HG03378 (cell line): ENCODE measurements at regions not wholly inside any gene's neighbourhood (a gene's known extent, or its start where the extent isn't known, plus 50 kb on each side); places are given as distances from the start of the nearest gene placed in this dataset.
"Not testable (repeated sequence)": the region's sequence is repeated elsewhere in the genome, so short reads cannot be mapped to it uniquely, and the experiment has no call there.

Experiments
- ATAC-seq: cut with Tn5 transposase; IDR thresholded peaks from one replicate; pipeline ENCODE4 v1.9.1; 2021; ENCODE audit warnings: mild to moderate bottlenecking, moderate library complexity; ENCODE audit not compliant: unreplicated experiment

DNA sequence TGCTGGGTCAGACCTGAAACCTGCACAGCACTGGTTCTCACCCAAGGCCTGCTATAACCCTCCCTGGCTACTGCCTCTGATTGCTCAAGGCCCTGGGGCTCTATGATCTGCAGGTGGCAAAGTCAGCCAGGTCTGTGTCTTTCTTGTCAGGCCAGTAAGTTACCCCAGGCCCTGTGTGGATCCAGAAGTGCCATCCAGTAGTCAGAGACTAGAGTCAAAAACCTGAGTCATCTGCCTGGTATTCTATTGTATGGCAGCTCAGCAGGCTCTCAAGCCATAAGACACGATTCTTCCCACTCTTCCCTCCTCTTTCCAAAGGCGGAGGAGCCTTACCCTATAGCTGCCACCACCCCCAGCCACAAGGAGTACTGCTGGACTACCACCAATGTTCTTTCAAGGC is 593.0 kb downstream of the FRK start:
- ATAC-seq = no peak

DNA sequence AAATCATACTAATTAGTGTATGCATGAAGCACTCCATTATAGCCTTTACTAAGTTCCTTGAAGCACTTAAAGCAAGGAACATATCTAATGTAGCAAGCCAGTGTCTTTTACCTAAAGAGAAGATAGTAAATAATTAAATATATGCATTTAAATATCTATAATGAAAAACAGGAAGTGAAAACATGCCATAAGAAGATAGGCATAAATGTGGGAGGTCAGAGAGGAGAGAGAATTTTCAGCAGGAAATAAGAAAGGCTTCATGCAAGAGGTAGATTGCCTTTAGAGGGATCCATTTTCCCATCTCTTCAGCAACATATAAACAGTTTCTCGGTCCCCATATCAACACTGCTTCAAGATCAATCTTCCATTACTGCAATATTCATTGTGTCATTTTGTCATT is 599.8 kb downstream of the FRK start:
- no peak for ATAC-seq

DNA sequence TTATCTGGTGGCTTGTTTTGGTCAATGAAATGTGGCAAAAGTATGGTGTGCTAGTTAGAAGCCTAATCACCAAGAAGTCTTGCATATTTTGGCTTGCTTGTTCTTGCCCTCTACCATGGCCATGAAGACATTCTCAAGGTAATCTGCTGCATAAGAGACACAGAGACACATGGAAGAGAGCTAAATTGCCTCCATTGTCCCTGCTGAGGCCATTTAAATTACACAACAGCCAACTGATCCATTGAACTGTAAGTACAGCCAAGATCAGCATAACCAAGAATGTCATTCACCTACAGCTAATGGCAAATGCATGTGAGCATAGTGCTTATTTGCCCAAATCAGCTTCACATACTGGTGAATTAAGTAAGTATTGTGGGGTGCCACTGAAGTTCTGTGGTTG is 603.8 kb downstream of the FRK start:
- no peak for ATAC-seq

DNA sequence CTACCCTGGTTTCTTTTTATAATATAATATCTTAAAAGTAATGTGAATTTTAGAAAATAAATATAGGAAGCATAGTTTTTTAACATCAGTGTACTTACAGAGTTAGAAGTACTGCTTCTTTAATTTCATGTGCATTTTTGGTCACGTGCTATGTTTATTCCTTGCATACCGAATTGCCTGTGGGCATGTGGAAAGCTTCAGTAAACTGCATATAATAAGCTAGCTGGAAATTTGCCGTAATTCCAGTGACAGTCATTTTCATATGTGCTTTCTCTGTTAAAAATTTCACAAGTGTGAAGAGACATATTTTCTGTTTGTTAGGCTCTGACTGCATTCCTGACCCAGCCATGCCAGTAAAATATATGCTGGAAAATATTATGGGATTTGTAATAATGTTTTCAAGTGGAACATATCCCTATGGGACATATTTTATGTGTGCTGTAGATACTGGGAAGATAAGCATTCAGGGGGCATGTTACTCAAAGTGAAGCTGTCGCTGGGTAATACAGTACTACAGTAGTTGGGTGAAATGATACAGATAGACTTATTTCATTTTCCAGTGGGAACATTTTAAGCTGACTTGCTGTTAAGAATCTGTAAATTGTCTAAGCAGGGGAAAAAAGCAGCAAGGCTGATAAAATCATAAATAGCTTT is 616.7 kb downstream of the FRK start:
- no peak for ATAC-seq

DNA sequence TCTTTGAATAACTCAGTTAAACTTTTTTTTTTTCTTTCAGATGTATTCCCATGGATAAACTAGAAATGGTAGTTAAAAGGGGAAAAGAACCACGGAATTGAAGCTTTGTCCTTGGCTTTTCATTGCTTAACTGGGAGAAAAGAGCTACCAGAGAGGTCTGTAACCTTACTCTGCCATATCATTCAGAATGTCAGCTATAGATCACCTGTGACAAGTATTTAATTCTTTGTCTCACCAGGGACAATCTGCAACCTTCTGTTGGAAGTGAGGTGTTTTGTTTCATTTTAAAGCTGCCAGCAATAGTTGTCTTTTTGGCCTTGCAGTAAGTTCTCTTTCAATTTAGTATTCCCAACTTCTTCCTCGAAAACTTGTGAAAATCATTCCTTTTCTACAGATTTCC is 618.4 kb downstream of the FRK start:
- no peak for ATAC-seq

DNA sequence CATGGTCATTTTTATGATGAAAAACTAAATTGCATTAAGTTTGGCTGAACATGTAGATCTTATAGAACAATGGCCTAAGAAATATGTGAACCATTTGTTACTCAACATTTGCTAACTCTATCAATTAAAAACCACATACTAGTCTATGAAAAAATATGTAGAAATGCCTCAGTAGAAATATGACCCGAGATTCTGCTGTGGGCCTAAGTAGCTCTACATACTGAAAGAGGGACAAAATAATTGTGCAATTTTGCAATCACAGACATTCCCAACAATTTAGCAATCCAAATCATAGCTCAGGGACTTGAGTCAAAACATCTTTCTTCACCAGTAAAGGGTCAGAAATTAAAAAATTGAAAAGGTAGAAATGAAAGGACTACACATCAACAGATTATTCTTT is 619.0 kb downstream of the FRK start:
- ATAC-seq = no peak

DNA sequence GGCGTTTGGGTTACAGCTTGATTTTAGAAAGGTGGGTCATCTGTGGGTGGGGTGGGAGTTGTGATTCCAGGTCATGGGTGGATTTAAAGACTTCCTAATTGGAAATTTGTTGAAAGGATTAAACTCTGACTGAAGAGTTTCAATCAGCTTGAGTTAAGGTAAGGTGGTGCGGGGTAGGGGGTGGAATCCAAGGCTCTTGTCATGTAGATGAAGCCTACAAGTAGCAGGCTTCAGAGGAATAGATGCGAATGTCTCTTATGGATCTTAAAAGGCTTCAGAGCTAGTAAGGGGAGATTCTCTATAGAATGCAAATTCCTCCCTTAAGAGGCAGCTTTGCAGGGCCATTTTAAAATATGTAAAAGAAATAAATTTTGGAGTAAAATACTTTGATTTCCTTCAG is 645.3 kb downstream of the FRK start:
- no peak for ATAC-seq

DNA sequence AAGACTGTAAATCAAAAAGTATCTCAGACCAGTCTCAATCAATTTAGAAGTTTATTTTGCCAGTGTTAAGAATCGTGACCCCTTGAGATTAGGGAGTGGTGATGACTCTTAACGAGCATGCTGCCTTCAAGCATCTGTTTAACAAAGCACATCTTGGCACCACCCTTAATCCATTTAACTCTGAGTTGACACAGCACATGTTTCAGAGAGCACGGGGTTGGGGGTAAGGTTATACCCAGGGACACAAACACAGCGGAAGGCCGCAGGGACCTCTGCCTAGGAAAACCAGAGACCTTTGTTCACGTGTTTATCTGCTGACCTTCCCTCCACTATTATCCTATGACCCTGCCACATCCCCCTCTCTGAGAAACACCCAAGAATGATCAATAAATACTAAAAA is 645.8 kb downstream of the FRK start:
- not testable (repeated sequence) for ATAC-seq

DNA sequence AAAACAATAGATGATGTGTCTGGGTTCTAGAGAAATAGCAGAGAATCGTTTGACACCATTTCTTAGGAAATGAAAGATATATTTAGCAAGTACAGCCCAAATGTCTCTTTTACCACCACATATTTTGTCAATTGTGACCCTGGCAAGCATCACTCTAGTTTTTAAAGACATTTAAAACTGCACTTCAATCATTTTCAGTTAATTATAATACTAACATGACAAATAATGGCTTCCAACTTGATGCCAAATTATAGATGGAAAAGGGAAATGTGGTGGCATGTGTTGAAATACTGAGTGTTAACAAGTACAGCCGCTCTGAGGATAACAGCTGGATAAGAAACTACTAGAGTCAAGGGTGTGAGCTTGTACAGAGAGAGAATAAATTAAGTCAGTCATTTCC is 648.9 kb downstream of the FRK start:
- ATAC-seq = no peak

DNA sequence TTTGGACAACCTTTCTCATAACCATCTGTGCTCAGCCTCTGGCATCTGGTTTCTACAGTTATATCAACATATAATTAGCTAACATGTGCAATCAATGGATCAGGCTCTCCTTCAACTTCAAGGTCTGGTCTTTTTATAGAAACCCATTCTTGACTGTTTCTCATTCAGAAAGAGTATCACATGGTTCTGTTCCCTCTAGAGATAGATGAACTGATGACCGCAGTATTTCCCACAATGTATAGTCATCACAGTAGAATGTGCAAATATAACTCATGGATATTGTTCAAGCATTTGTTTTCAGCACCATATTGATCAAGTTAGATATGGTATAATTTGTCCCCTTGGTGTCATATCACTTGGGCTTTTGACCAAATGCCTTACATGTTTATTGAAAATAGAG is 656.2 kb downstream of the FRK start:
- ATAC-seq = no peak

DNA sequence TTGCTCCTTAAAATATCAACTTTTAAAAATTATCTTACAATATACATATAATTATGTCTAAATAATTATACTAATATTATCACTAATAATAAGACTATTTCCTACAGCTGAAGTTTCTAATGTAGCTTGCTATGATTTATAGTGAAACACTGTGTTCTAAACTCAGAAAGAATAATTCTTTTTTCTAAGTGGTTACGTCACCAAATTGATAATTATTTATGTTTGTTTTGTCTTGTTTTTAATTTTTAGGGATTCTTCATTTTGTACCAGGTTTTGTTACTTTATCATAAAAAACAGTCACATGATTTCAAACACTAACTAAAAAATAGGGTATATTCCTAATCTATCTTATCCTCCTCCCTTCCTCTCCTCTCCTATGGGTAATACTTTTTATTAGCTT is 662.1 kb downstream of the FRK start:
- ATAC-seq = no peak

DNA sequence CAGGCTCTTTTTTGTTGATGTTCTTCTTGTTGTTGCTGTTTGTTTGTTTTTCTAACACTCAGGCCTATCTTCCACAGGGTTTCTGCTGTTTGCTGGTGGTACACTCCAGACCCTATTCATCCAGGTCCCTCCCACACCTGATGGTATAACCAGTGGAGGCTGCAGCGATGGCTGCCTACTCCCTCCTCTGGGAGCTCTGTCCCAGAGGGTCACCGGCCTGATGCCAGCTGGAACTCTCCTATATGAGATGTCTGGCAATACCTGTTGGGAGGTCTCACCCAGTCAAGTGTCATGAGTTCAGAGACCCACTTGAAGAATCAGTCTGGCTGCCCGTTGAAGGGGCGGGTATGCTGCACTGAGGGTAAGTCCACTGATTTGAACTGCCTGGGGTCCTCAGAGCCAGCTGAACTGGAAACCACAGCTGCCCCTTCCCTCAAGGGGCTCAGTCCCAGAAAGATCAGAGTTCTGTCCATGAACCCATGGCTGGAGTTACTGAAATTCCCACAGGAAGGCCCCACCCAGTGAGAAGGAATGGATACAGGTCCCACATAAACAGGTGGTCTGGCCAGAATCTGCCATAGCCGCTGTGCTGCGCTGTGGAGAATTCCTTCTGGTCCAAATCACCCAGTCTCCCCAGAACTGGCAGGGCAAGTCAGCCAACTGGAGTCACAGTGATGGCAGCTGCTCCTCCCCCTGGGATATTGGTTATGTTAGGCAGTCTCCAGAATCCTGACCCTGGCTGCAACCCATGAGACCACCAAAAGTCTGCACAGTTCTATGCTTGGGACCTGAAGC is 664.4 kb downstream of the FRK start:
- no peak for ATAC-seq

DNA sequence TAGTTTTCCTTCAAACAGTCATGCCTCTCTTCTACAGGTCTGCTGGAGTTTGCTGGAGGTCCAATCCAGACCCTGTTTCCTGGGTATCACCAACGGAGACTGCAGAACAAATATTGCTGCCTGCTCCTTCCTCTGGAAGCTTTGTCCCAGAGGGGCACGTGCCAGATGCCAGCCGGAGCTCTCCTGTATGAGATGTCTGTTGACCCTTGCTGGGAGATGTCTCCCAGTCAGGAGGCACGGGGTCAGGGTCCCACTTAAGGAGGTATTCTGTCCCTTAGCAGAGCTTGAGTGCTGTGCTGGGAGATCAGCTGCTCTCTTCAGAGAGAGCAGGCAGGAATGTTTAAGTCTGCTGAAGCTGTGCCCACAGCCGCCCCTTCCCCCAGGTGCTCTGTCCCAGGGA is 666.9 kb downstream of the FRK start:
- no peak for ATAC-seq

DNA sequence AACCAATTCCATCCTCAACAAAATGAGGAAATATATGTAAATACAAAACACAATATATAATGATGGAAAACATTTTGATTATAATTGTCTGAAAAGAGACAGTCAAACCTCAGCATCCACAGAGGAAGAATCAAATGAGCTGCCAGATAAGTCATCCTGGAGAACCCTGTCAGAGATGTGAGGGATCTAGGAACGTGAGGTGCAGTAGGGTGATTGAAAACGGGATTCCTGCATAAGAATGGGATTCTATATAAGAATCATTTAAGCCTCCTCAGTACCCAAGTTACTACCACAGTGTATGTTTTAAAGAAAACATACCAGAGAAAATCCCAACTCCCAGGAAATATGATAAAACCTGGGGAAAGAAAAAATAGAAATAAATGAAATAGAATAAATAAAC is 690.5 kb downstream of the FRK start:
- no peak for ATAC-seq

DNA sequence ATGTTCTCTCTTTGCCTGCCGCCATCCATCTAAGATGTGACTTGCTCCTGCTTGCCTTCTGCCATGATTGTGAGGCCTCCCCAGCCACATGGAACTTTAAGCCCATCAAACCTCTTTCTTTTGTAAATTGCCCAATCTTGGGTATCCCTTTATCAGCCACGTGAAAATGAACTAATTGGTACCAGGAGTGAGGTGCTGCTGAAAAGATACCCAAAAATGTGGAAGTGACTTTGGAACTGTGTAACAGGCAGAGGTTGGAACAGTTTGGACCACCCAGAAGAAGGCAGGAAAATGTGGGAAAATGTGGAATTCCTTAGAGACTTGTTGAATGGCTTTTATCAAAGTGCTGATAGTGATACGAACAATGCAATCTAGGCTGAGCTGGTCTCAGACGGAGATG is 694.9 kb downstream of the FRK start:
- ATAC-seq = no peak

DNA sequence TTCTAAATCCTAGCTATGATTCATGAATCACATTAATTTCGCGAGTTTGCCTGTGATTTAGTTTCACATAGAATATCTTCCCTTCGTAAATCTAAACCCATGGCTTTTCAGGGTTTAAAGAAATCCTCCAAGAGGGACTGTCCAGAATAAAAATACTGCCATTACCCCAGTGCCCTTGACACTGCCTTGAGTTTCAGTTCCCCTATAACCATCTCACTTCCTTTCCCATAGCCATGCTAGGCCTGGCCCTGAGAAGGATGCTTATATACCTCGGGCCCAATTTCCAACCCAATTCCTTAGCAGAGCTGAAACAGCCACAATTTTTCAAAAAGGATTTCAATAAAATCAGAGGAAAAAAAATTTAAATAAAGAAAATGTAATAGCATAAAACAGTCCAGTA is 697.3 kb downstream of the FRK start:
- ATAC-seq = peak; percentile 85

DNA sequence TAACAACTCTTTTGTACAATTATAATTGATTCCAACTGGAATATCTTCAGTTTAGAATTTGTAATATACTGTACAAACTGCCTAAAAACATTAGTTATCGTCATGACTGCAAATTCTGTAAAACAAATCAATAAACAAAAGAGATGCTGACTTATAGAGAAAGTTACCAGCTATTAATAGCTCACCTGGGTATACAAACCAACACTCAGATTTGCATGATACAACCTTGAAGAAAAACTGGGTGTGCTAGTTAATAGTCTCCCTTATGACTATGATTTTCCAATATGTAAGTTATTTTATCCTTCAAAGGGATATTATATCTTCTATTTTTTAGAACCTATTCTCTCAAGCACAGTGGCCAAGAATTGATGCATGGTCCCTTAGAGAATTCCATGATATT is 698.5 kb downstream of the FRK start:
- no peak for ATAC-seq

DNA sequence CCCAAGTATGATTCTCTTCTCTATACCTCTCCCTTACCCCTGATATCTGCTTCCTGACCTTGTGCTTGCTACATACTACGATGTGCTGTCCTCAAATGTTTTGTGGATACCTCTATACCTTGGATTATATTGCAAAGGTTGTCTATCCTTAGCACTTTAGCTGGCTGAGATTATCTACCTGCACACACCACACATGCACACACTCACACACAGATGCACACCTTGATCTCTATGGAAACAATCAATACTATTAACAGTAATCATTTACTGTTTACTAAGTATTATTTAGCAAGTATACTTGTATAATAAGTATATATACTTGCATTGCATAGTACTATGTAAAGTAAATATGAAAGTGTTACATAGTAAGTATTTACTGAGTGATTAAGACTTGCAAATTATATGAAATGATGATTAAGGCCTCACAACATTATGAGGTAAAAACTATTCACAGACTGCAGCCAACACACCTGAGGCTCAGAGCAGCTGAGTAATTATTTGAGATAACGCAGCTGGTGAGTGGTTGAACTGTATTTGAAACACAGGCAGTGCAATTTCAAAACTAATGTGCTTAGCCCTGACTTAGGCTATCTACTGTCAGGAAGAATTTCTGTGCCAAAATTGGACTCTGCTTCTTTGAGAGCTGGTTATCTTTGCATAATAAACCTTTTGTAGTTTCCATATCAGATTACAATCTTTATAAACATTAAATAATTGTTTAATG is 699.9 kb downstream of the FRK start:
- no peak for ATAC-seq

DNA sequence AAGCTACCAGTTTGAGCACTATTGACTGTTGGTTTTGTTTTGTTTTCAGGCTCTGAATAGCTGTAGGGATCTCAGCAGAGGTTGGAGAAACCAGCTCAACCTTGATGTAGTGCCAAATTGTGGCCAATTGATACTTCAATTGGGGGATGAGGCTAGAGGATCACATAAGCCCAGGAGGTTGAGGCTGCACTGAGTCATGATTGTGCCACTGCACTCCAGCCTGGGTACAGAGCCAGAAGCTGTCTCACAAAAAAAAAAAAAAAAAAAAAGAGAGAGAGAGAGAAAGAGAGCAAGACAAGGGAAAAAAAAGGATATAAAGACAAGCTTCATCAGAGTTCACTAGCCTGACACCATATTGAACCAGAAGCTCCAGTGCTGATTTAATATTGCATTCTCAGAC is 702.1 kb downstream of the FRK start:
- ATAC-seq = no peak

DNA sequence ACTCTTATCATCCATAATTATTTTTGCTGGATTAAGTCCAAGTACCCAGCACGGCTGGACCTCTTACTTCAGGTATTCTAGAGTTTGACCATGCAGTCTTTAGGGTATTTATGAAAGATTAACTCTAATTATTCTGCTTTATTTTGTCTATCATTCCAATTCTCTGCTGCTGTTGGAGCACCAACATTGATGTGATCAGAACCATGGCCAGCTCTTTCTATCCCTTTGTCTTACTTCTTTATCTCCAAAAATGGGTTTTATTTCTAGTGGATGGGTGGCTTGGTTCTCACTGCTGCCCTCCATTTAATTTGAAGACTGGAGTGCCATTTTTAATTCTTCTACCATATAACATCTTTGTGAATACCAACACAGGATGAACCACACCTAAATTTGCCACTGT is 704.3 kb downstream of the FRK start:
- no peak for ATAC-seq

DNA sequence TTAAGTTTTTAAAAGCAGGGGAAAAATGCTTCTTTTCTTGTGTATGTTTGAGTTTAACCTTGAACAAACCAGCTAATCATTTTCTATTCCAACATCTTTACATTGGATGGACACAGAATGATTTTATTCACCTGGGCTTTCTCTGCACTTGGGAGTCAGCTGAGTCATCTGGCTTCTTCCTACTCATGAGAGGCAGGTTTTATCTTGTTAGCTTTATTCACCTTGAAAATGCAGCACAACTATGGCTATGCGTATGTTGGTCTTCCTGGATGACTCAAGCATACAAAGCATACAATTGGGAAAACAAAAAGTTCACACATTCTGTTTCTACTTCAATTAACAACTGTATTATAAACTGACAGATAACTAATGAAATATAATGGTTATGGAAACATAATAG is 737.7 kb downstream of the FRK start:
- ATAC-seq = no peak

DNA sequence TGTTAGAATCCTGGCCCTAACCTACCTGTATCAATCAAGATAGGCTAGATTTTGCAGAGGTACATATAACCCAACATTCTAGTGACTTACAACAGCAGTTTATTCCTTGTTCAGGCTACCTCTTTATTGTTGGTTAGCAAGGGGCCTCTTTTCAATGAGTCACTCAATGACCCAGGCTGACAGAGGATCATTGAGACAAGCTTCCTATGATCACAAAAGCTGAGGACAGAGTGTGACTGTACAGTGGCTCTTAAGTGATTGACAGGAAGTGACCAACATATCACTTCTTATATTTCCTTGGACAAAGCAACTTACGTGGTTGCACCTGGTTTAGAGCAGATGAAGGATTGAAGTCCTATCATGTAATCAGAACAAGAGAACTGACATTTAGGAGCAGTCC is 740.9 kb downstream of the FRK start:
- no peak for ATAC-seq
